ENCODE measurements at regions not wholly inside any gene's neighbourhood (a gene's known extent, or its start where the extent isn't known, plus 50 kb on each side); places are given as distances from the start of the nearest gene placed in this dataset.

DNA sequence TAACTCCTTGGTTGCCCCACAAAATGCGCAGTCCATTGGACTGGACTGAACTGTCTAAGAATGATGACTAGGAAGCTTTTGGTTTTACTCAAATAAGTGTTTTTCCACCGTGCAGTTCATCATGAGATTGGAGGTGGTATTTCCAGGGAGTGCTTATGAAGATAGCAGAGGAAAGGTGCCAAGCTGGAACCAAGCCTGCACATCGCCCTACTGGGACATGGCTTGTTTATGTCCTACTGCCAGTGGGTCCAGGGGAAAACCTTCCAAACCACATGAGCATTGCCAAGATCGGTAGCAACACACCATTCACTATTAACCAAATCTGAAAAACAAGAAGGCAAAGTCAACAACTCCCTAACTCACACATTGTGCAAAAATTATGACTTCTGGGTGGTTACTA is 54.7 kb upstream of the DSCAM start:
- 9% methylated on average over 4 of the region's 4 CpGs for WGBS (ENCODE audit: low lambda C conversion rate)
- TF ChIP-seq ELF1 (IDR thresholded peaks at IDR 0.05) (no peak), FOSL2 (IDR thresholded peaks at IDR 0.05; ENCODE audit: borderline replicate concordance, low read depth) (no peak), EP300 (IDR thresholded peaks at IDR 0.05; ENCODE audit: borderline replicate concordance in 1 of 2, low read depth in 1 of 2, low read length in 1 of 2) (no peak), TEAD4 (IDR thresholded peaks at IDR 0.05; ENCODE audit: borderline replicate concordance, insufficient read depth) (no peak), JUND (IDR thresholded peaks at IDR 0.05) (no peak), SIN3A (IDR thresholded peaks at IDR 0.05; ENCODE audit: borderline replicate concordance, low read depth, low read length) (no peak), CHD2 (IDR thresholded peaks at IDR 0.05; ENCODE audit: low read length, partially characterized antibody) (no peak), RCOR1 (IDR thresholded peaks at IDR 0.05; ENCODE audit: low read length) (no peak), MXI1 (IDR thresholded peaks at IDR 0.05; ENCODE audit: low read depth, low read length) (no peak), GABPA (IDR thresholded peaks at IDR 0.05; ENCODE audit: low read depth) (no peak), YY1 (IDR thresholded peaks at IDR 0.05; ENCODE audit: low read depth) (no peak), NRF1 (IDR thresholded peaks at IDR 0.05; ENCODE audit: low read depth, low read length) (no peak)
- TF ChIP-seq, protein P1, sequence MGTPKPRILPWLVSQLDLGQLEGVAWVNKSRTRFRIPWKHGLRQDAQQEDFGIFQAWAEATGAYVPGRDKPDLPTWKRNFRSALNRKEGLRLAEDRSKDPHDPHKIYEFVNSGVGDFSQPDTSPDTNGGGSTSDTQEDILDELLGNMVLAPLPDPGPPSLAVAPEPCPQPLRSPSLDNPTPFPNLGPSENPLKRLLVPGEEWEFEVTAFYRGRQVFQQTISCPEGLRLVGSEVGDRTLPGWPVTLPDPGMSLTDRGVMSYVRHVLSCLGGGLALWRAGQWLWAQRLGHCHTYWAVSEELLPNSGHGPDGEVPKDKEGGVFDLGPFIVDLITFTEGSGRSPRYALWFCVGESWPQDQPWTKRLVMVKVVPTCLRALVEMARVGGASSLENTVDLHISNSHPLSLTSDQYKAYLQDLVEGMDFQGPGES (IDR thresholded peaks at IDR 0.05; ENCODE audit: low read depth, low read length): no peak
- TF ChIP-seq, protein P2, sequence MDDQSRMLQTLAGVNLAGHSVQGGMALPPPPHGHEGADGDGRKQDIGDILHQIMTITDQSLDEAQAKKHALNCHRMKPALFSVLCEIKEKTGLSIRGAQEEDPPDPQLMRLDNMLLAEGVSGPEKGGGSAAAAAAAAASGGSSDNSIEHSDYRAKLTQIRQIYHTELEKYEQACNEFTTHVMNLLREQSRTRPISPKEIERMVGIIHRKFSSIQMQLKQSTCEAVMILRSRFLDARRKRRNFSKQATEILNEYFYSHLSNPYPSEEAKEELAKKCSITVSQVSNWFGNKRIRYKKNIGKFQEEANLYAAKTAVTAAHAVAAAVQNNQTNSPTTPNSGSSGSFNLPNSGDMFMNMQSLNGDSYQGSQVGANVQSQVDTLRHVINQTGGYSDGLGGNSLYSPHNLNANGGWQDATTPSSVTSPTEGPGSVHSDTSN (IDR thresholded peaks at IDR 0.05): no peak
- TF ChIP-seq, protein P3, sequence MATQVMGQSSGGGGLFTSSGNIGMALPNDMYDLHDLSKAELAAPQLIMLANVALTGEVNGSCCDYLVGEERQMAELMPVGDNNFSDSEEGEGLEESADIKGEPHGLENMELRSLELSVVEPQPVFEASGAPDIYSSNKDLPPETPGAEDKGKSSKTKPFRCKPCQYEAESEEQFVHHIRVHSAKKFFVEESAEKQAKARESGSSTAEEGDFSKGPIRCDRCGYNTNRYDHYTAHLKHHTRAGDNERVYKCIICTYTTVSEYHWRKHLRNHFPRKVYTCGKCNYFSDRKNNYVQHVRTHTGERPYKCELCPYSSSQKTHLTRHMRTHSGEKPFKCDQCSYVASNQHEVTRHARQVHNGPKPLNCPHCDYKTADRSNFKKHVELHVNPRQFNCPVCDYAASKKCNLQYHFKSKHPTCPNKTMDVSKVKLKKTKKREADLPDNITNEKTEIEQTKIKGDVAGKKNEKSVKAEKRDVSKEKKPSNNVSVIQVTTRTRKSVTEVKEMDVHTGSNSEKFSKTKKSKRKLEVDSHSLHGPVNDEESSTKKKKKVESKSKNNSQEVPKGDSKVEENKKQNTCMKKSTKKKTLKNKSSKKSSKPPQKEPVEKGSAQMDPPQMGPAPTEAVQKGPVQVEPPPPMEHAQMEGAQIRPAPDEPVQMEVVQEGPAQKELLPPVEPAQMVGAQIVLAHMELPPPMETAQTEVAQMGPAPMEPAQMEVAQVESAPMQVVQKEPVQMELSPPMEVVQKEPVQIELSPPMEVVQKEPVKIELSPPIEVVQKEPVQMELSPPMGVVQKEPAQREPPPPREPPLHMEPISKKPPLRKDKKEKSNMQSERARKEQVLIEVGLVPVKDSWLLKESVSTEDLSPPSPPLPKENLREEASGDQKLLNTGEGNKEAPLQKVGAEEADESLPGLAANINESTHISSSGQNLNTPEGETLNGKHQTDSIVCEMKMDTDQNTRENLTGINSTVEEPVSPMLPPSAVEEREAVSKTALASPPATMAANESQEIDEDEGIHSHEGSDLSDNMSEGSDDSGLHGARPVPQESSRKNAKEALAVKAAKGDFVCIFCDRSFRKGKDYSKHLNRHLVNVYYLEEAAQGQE (IDR thresholded peaks at IDR 0.05; ENCODE audit: low read depth, low read length): no peak

More for the DNA sequence above, 54.7 kb upstream of the DSCAM start:
- no peaks in the 10 kb centered on the region for H3K79me2 ChIP-seq (ENCODE audit: insufficient read depth)
- no peaks in the 10 kb centered on the region for H3K9me2 ChIP-seq
- H2AFZ ChIP-seq (ENCODE audit: low read depth): no peak overlapping the region
- H3K27me3 ChIP-seq (ENCODE audit: insufficient read depth): no peaks in the 10 kb centered on the region
- no peak overlapping the region for H3K9ac ChIP-seq
- no peak for DNase-seq
- no peaks in the 10 kb centered on the region for H3K4me1 ChIP-seq (ENCODE audit: control insufficient read depth in 1 of 2, insufficient read depth in 2 of 2, low read depth in 1 of 2, low read length in 1 of 2)
- H4K20me1 ChIP-seq (ENCODE audit: insufficient read depth): no peaks in the 10 kb centered on the region
- peaks cover 4% of the 10 kb centered on the region; the same call in 1 of the 2 replicates for H3K9me3 ChIP-seq
- no peaks in the 10 kb centered on the region for H3K36me3 ChIP-seq (replicated peaks in 1 of 2; ENCODE audit: control insufficient read depth in 1 of 2, insufficient read depth in 2 of 2, low read length in 1 of 2)
- no peak overlapping the region for H3K4me2 ChIP-seq
- ChIA-PET CTCF (no interaction called here), POLR2A (no interaction called here)
- no peaks in the 10 kb centered on the region for H3F3A ChIP-seq (replicated peaks; ENCODE audit: insufficient read depth)
- no peak overlapping the region for H3K4me3 ChIP-seq (ENCODE audit: low read depth in 2 of 2, low read length in 1 of 2)
- no peak overlapping the region for H3K27ac ChIP-seq (ENCODE audit: low read depth in 2 of 2, low read length in 1 of 2)

Data from SK-N-SH (cell line).